ENCODE measurements at regions not wholly inside any gene's neighbourhood (a gene's known extent, or its start where the extent isn't known, plus 50 kb on each side); places are given as distances from the start of the nearest gene placed in this dataset.

DNA sequence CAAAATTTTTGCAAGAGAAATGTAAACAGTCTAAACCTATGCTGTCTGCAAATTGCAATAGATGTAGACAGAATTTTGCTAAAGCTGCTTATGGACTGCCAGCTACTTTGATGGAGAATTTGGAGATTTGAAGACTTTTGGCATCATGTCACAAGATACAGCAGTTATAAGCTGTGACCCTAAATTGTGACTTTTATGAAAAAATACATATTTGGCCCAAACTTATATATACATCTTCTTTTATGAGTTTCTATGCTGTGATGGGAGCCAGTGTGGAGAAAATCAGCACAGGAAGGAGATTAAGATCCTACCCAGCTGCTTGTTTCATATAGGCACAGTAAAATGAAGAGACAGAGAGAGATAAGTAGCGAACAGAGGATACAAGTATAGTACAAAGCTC lies 1595.4 kb downstream of the PLA2G4A start:
- no peaks in the 10 kb centered on the region for H3K36me3 ChIP-seq (ENCODE audit: control insufficient read depth, insufficient read depth, low read length)
- no peak for DNase-seq (ENCODE audit: low read depth, low spot score)
- H3K27ac ChIP-seq (ENCODE audit: low read length) = no peak overlapping the region
- no CpG with 5 or more reads among the region's 1 CpG for WGBS (ENCODE audit: insufficient coverage, insufficient read length)
- no peaks in the 10 kb centered on the region for H3K27me3 ChIP-seq (ENCODE audit: control insufficient read depth, insufficient read depth, low read length)
- no peaks in the 10 kb centered on the region for H3K9me3 ChIP-seq (ENCODE audit: control insufficient read depth, insufficient read depth, low read length)
- no peak overlapping the region for H3K4me3 ChIP-seq (ENCODE audit: low read length)
- H3K4me1 ChIP-seq (ENCODE audit: control insufficient read depth, insufficient read depth, low read length) = no peaks in the 10 kb centered on the region

- no peaks in the 10 kb centered on the region for H3K36me3 ChIP-seq (ENCODE audit: control insufficient read depth, insufficient read depth, low read length)
- H3K9me3 ChIP-seq (ENCODE audit: control insufficient read depth, insufficient read depth, low read length) = no peaks in the 10 kb centered on the region
- H3K4me1 ChIP-seq (ENCODE audit: control insufficient read depth, insufficient read depth, low read length) = no peaks in the 10 kb centered on the region
- H3K27me3 ChIP-seq (ENCODE audit: control insufficient read depth, insufficient read depth, low read length) = no peaks in the 10 kb centered on the region
- WGBS (ENCODE audit: insufficient coverage, insufficient read length) = no CpG with 5 or more reads among the region's 4 CpGs
- H3K27ac ChIP-seq (ENCODE audit: low read length) = no peak overlapping the region
- no peak overlapping the region for H3K4me3 ChIP-seq (ENCODE audit: low read length)
- DNase-seq (ENCODE audit: low read depth, low spot score) = no peak
Measured at GRCh38 chr1:188425687-188426086, 1596.9 kb downstream of the PLA2G4A start.

- Histone ChIP-seq H3K4me3 (ENCODE audit: low read length) (no peak overlapping the region), H3K27me3 (ENCODE audit: control insufficient read depth, insufficient read depth, low read length) (no peaks in the 10 kb centered on the region), H3K9me3 (ENCODE audit: control insufficient read depth, insufficient read depth, low read length) (no peaks in the 10 kb centered on the region), H3K36me3 (ENCODE audit: control insufficient read depth, insufficient read depth, low read length) (no peaks in the 10 kb centered on the region), H3K4me1 (ENCODE audit: control insufficient read depth, insufficient read depth, low read length) (no peaks in the 10 kb centered on the region), H3K27ac (ENCODE audit: low read length) (no peak overlapping the region)
- no peak for DNase-seq (ENCODE audit: low read depth, low spot score)
Measured at GRCh38 chr1:188426561-188426960, 1597.8 kb downstream of the PLA2G4A start.

DNA sequence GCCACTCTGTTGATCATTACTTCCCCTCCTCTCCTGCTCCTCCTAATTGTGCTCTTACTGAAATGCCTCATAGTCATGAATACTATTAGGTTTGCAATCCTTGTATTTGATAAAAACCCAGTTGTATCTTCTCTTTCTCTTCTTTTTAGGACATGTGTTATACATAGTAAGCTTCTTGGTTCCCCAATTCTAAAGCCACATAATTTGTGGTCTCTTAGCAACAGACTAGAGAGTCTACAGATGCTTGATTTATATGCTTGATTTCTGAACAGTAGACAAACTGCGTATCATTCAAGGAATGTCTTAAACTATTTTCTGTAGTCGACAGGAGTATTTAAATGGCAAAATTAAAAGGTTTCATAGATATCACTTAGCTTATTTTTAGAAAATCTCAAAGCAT lies 1598.9 kb downstream of the PLA2G4A start:
- no peak for DNase-seq (ENCODE audit: low read depth, low spot score)
- H3K4me3 ChIP-seq (ENCODE audit: low read length) = no peak overlapping the region
- no CpG with 5 or more reads among the region's 2 CpGs for WGBS (ENCODE audit: insufficient coverage, insufficient read length)

GRCh38 chr1:188429386-188429785 lies 1600.6 kb downstream of the PLA2G4A start:
- no CpG with 5 or more reads among the region's 2 CpGs for WGBS (ENCODE audit: insufficient coverage, insufficient read length)
- no peaks in the 10 kb centered on the region for H3K36me3 ChIP-seq (ENCODE audit: control insufficient read depth, insufficient read depth, low read length)
- H3K4me1 ChIP-seq (ENCODE audit: control insufficient read depth, insufficient read depth, low read length) = no peaks in the 10 kb centered on the region
- no peak overlapping the region for H3K27ac ChIP-seq (ENCODE audit: low read length)
- H3K9me3 ChIP-seq (ENCODE audit: control insufficient read depth, insufficient read depth, low read length) = no peaks in the 10 kb centered on the region
- no peak overlapping the region for H3K4me3 ChIP-seq (ENCODE audit: low read length)
- no peaks in the 10 kb centered on the region for H3K27me3 ChIP-seq (ENCODE audit: control insufficient read depth, insufficient read depth, low read length)
- no peak for DNase-seq (ENCODE audit: low read depth, low spot score)

More for the DNA sequence above, 1598.9 kb downstream of the PLA2G4A start:
- no peak overlapping the region for H3K27ac ChIP-seq (ENCODE audit: low read length)
- no peaks in the 10 kb centered on the region for H3K27me3 ChIP-seq (ENCODE audit: control insufficient read depth, insufficient read depth, low read length)
- H3K4me1 ChIP-seq (ENCODE audit: control insufficient read depth, insufficient read depth, low read length) = no peaks in the 10 kb centered on the region
- no peaks in the 10 kb centered on the region for H3K9me3 ChIP-seq (ENCODE audit: control insufficient read depth, insufficient read depth, low read length)
- H3K36me3 ChIP-seq (ENCODE audit: control insufficient read depth, insufficient read depth, low read length) = no peaks in the 10 kb centered on the region

DNA sequence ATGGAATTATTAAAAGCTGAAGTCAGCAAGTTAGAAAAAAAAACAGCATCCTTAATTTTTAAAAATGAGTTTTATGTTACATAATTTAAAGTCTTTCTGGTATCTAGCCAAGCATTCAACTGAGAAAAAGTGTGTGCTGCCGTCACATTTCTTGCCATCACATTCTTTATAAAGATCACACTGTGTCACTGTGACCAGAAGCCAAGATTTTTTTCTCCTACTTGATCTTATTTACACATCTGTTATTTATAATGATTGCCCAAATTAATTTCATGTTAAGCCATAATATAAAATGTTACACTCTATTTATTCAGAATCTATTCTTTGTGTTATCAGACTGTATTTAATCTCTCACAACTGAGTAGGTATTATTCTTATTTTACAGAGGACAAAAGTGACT lies 1603.7 kb downstream of the PLA2G4A start:
- DNase-seq (ENCODE audit: low read depth, low spot score) = no peak
- Histone ChIP-seq H3K27ac (ENCODE audit: low read length) (no peak overlapping the region), H3K4me3 (ENCODE audit: low read length) (no peak overlapping the region), H3K9me3 (ENCODE audit: control insufficient read depth, insufficient read depth, low read length) (no peaks in the 10 kb centered on the region), H3K36me3 (ENCODE audit: control insufficient read depth, insufficient read depth, low read length) (no peaks in the 10 kb centered on the region), H3K27me3 (ENCODE audit: control insufficient read depth, insufficient read depth, low read length) (no peaks in the 10 kb centered on the region), H3K4me1 (ENCODE audit: control insufficient read depth, insufficient read depth, low read length) (no peaks in the 10 kb centered on the region)
- WGBS (ENCODE audit: insufficient coverage, insufficient read length) = no CpG with 5 or more reads among the region's 1 CpG

DNA sequence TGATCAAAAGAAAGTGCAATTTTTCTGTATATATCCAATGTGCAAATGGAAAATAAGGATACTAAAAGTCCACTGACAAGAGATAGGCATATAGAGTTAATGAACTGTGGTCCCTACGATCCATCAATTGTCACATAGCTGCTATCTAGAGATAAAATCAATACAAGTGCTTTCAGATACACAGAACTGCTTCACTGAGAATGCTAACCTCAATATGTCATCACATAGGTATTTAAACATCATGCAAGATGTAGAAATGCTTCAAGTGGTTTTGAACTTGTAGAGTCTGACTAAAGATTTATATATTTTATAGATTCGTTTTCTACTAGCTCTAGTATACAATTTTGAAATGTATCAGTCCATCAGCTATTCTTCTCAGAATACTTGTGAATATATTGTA lies 1604.7 kb downstream of the PLA2G4A start:
- no CpG with 5 or more reads among the region's 2 CpGs for WGBS (ENCODE audit: insufficient coverage, insufficient read length)
- Histone ChIP-seq H3K36me3 (ENCODE audit: control insufficient read depth, insufficient read depth, low read length) (no peaks in the 10 kb centered on the region), H3K4me3 (ENCODE audit: low read length) (no peak overlapping the region), H3K27ac (ENCODE audit: low read length) (no peak overlapping the region), H3K9me3 (ENCODE audit: control insufficient read depth, insufficient read depth, low read length) (no peaks in the 10 kb centered on the region), H3K4me1 (ENCODE audit: control insufficient read depth, insufficient read depth, low read length) (no peaks in the 10 kb centered on the region), H3K27me3 (ENCODE audit: control insufficient read depth, insufficient read depth, low read length) (no peaks in the 10 kb centered on the region)
- DNase-seq (ENCODE audit: low read depth, low spot score) = no peak

GRCh38 chr1:188444526-188444925 lies 1615.8 kb downstream of the PLA2G4A start:
- DNase-seq (ENCODE audit: low read depth, low spot score) = no peak
- Histone ChIP-seq H3K9me3 (ENCODE audit: control insufficient read depth, insufficient read depth, low read length) (no peaks in the 10 kb centered on the region), H3K27ac (ENCODE audit: low read length) (no peak overlapping the region), H3K36me3 (ENCODE audit: control insufficient read depth, insufficient read depth, low read length) (no peaks in the 10 kb centered on the region), H3K4me1 (ENCODE audit: control insufficient read depth, insufficient read depth, low read length) (no peaks in the 10 kb centered on the region), H3K27me3 (ENCODE audit: control insufficient read depth, insufficient read depth, low read length) (no peaks in the 10 kb centered on the region), H3K4me3 (ENCODE audit: low read length) (no peak overlapping the region)
- no CpG with 5 or more reads among the region's 3 CpGs for WGBS (ENCODE audit: insufficient coverage, insufficient read length)

DNA sequence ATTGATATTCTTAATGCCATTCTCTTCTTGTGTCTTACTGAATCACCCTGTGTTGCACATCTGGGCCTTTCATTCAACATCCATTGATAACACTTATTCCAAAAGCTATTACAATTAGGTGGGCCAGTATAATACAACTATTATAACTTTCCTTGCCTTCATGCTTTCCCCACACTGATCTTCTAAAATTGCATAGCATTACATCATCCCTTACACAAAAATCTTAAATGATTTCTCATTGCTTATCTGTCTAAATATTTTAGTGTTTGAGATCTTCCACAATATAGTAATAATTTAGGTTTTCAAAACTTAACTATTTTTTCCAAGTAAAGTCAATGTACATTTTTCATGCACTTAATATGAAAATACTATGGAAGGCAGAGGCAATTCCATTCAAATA lies 1634.1 kb downstream of the PLA2G4A start:
- no peaks in the 10 kb centered on the region for H3K27me3 ChIP-seq (ENCODE audit: control insufficient read depth, insufficient read depth, low read length)
- H3K27ac ChIP-seq (ENCODE audit: low read length) = no peak overlapping the region
- H3K36me3 ChIP-seq (ENCODE audit: control insufficient read depth, insufficient read depth, low read length) = no peaks in the 10 kb centered on the region
- no peak for DNase-seq (ENCODE audit: low read depth, low spot score)
- H3K9me3 ChIP-seq (ENCODE audit: control insufficient read depth, insufficient read depth, low read length) = no peaks in the 10 kb centered on the region
- no peaks in the 10 kb centered on the region for H3K4me1 ChIP-seq (ENCODE audit: control insufficient read depth, insufficient read depth, low read length)
- no peak overlapping the region for H3K4me3 ChIP-seq (ENCODE audit: low read length)

- Histone ChIP-seq H3K9me3 (ENCODE audit: control insufficient read depth, insufficient read depth, low read length) (no peaks in the 10 kb centered on the region), H3K4me3 (ENCODE audit: low read length) (no peak overlapping the region), H3K27ac (ENCODE audit: low read length) (no peak overlapping the region), H3K4me1 (ENCODE audit: control insufficient read depth, insufficient read depth, low read length) (no peaks in the 10 kb centered on the region), H3K36me3 (ENCODE audit: control insufficient read depth, insufficient read depth, low read length) (no peaks in the 10 kb centered on the region), H3K27me3 (ENCODE audit: control insufficient read depth, insufficient read depth, low read length) (no peaks in the 10 kb centered on the region)
- no peak for DNase-seq (ENCODE audit: low read depth, low spot score)
- WGBS (ENCODE audit: insufficient coverage, insufficient read length) = no CpG with 5 or more reads among the region's 2 CpGs
Measured at GRCh38 chr1:188463919-188464318, 1635.2 kb downstream of the PLA2G4A start.

DNA sequence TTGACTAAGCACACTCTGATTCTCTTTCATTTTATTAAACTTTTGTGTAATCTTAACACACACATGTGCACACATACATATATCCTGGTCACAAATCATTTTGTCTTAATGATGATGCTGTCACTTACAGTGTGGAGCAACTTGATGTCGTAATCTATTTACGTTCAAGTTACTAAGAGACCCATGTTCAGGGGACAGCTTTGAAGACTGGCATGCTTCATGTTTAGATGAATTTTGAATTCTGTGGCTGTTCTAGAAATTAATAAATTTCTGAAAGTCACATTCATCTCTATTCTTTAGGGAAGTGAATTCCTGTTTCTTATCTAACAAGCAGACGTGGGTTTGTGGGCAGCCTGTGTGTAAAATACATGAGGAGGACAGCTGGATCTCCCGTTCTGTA lies 1637.8 kb downstream of the PLA2G4A start:
- Histone ChIP-seq H3K36me3 (ENCODE audit: control insufficient read depth, insufficient read depth, low read length) (no peaks in the 10 kb centered on the region), H3K4me3 (ENCODE audit: low read length) (no peak overlapping the region), H3K27me3 (ENCODE audit: control insufficient read depth, insufficient read depth, low read length) (no peaks in the 10 kb centered on the region), H3K27ac (ENCODE audit: low read length) (no peak overlapping the region), H3K4me1 (ENCODE audit: control insufficient read depth, insufficient read depth, low read length) (no peaks in the 10 kb centered on the region), H3K9me3 (ENCODE audit: control insufficient read depth, insufficient read depth, low read length) (no peaks in the 10 kb centered on the region)
- no CpG with 5 or more reads among the region's 4 CpGs for WGBS (ENCODE audit: insufficient coverage, insufficient read length)
- no peak for DNase-seq (ENCODE audit: low read depth, low spot score)

Measured in iPS DF 6.9 (cell line).